ENCODE measurements at regions not wholly inside any gene's neighbourhood (a gene's known extent, or its start where the extent isn't known, plus 50 kb on each side); places are given as distances from the start of the nearest gene placed in this dataset.
A peak's percentile ranks its signal among the peaks of the same experiment; 100 is the strongest.

GRCh38 chr4:103994059-103994458 lies 274.3 kb upstream of the TACR3 start:
- ChIA-PET POLR2A (interaction anchor here (0.7 kb wide), 1 partner anchor 771 kb away, joined by 3 read pairs; no protein-coding TSS in a partner anchor), CTCF (ENCODE audit: unreplicated experiment) (no interaction called here)
- Histone ChIP-seq H3K27ac (ENCODE audit: low read depth, low read length, poor library complexity, severe bottlenecking) (no peak overlapping the region), H3K36me3 (ENCODE audit: insufficient read depth, low read length) (no peaks in the 10 kb centered on the region), H3K9me3 (ENCODE audit: low read length) (no peaks in the 10 kb centered on the region), H3K4me1 (ENCODE audit: insufficient read depth, low read length, poor library complexity, severe bottlenecking) (no peaks in the 10 kb centered on the region), H3K4me3 (ENCODE audit: low read depth, low read length, poor library complexity, severe bottlenecking) (no peak overlapping the region), H4K20me1 (ENCODE audit: insufficient read depth, low read length) (no peaks in the 10 kb centered on the region), H3K9me2 (ENCODE audit: insufficient read depth, low read length) (no peaks in the 10 kb centered on the region), H3K79me2 (ENCODE audit: insufficient read depth, low read depth, low read length) (no peaks in the 10 kb centered on the region), H3K4me2 (ENCODE audit: low read length) (no peak overlapping the region), H2AFZ (ENCODE audit: low read length) (no peak overlapping the region)
- no peak for DNase-seq (ENCODE audit: low spot score)
- BruUV-seq (replicated peaks) = no TSS peak
- intact Hi-C loops (cut with micrococcal nuclease; ENCODE audit: unreplicated experiment) = no loop called here
- TF ChIP-seq CTCF (conservative IDR thresholded peaks at IDR 0.05; ENCODE audit: low read length) (peak; percentile 51), EZH2phosphoT487 (IDR thresholded peaks at IDR 0.05; ENCODE audit: borderline replicate concordance, low read depth, low read length) (no peak)

GRCh38 chr4:103982454-103982853 lies 262.7 kb upstream of the TACR3 start:
- no TSS peak for BruUV-seq (replicated peaks)

More at GRCh38 chr4:103982454-103982853, 262.7 kb upstream of the TACR3 start:
- CTCF ChIA-PET (ENCODE audit: unreplicated experiment) = no interaction called here
- Histone ChIP-seq H4K20me1 (ENCODE audit: insufficient read depth, low read length) (no peaks in the 10 kb centered on the region), H2AFZ (ENCODE audit: low read length) (no peak overlapping the region), H3K4me3 (ENCODE audit: low read depth, low read length, poor library complexity, severe bottlenecking) (no peak overlapping the region), H3K9me3 (ENCODE audit: low read length) (no peaks in the 10 kb centered on the region), H3K4me1 (ENCODE audit: insufficient read depth, low read length, poor library complexity, severe bottlenecking) (no peaks in the 10 kb centered on the region), H3K9me2 (ENCODE audit: insufficient read depth, low read length) (no peaks in the 10 kb centered on the region), H3K36me3 (ENCODE audit: insufficient read depth, low read length) (no peaks in the 10 kb centered on the region), H3K4me2 (ENCODE audit: low read length) (no peak overlapping the region), H3K27ac (ENCODE audit: low read depth, low read length, poor library complexity, severe bottlenecking) (no peak overlapping the region), H3K79me2 (ENCODE audit: insufficient read depth, low read depth, low read length) (no peaks in the 10 kb centered on the region)
- intact Hi-C loops (cut with micrococcal nuclease; ENCODE audit: unreplicated experiment) = no loop called here
- TF ChIP-seq EZH2phosphoT487 (IDR thresholded peaks at IDR 0.05; ENCODE audit: borderline replicate concordance, low read depth, low read length) (no peak), CTCF (conservative IDR thresholded peaks at IDR 0.05; ENCODE audit: low read length) (no peak)
- POLR2A ChIA-PET = interaction anchor here (0.6 kb wide), 1 partner anchor 120 kb away, joined by 9 read pairs; no protein-coding TSS in a partner anchor
- DNase-seq (ENCODE audit: low spot score) = no peak

Measured in OCI-LY7 (cell line).